OCI-LY7 (cell line): ENCODE measurements at regions not wholly inside any gene's neighbourhood (a gene's known extent, or its start where the extent isn't known, plus 50 kb on each side); places are given as distances from the start of the nearest gene placed in this dataset.

ENCODE experiments used
- EZH2phosphoT487 ChIP-seq: fragments of 200-600 bp; sonication (generic); IDR thresholded peaks from 2 replicates; pipeline ENCODE4 v1.6.1; 2018; ENCODE audit warnings: low read depth, borderline replicate concordance, mild to moderate bottlenecking, mixed run types, antibody characterized with exemption, low read length, moderate library complexity, mixed read lengths
- TF ChIP-seq, protein P1 (sequence below): fragments of 200-600 bp; sonication (generic); conservative IDR thresholded peaks from 2 replicates; pipeline ENCODE4 v1.5.1; 2014; ENCODE audit warnings: mild to moderate bottlenecking, antibody characterized with exemption, low read length, moderate library complexity, mixed read lengths

DNA sequence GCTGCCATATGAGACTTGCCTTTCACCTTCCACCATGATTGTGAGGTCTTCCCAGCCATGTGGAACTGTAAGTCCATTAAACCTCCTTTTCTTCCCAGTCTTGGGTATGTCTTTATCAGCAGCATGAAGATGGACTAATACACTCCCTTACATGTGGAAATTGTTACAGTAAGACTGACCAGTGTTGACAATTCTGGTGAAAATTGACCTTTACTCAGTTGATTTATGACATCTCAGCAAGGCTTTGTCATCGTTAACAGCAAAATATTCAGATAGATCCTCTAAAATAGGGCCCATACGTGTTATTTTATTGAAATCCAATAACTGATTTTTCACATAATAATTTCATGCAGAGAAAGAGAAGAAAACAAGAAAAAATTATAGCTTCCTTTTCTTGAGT lies 377.9 kb upstream of the SEMA3C start:
- TF ChIP-seq, protein P1, sequence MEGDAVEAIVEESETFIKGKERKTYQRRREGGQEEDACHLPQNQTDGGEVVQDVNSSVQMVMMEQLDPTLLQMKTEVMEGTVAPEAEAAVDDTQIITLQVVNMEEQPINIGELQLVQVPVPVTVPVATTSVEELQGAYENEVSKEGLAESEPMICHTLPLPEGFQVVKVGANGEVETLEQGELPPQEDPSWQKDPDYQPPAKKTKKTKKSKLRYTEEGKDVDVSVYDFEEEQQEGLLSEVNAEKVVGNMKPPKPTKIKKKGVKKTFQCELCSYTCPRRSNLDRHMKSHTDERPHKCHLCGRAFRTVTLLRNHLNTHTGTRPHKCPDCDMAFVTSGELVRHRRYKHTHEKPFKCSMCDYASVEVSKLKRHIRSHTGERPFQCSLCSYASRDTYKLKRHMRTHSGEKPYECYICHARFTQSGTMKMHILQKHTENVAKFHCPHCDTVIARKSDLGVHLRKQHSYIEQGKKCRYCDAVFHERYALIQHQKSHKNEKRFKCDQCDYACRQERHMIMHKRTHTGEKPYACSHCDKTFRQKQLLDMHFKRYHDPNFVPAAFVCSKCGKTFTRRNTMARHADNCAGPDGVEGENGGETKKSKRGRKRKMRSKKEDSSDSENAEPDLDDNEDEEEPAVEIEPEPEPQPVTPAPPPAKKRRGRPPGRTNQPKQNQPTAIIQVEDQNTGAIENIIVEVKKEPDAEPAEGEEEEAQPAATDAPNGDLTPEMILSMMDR, result no peak
- no peak for TF ChIP-seq EZH2phosphoT487
